ENCODE measurements at regions not wholly inside any gene's neighbourhood (a gene's known extent, or its start where the extent isn't known, plus 50 kb on each side); places are given as distances from the start of the nearest gene placed in this dataset.
A peak's percentile ranks its signal among the peaks of the same experiment; 100 is the strongest.

DNA sequence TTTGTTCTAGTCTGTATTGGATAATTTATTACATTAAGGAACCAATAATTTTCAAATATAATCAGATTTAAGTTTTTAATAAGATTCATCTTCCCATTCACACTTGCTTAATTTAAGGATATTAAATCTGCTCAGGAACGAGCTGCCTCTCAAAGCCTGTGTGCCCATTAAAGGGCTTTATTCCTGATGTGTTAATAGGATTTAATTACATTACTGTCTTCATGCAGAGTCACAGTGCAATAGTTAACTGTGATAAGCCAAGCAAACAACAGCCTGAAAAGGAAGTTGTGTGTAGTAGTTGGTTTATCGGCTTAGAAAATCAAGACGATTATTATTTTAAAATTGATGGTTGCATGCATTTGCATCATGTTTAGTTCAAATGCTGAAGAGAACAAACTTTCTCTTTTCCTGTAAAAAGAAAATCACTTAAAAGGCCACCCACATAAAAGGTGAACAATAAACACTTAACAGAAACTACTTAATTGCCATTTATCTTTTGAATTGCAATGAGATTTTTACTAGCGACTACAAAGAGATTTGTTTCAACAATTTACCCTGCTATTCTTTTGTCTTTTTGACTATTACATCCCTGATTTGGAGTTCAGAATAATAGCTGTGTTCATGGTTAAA, 174.6 kb downstream of the RWDD3 start:
- no peak for TF ChIP-seq POLR2A (IDR thresholded peaks at IDR 0.05)
- TF ChIP-seq, protein P1, sequence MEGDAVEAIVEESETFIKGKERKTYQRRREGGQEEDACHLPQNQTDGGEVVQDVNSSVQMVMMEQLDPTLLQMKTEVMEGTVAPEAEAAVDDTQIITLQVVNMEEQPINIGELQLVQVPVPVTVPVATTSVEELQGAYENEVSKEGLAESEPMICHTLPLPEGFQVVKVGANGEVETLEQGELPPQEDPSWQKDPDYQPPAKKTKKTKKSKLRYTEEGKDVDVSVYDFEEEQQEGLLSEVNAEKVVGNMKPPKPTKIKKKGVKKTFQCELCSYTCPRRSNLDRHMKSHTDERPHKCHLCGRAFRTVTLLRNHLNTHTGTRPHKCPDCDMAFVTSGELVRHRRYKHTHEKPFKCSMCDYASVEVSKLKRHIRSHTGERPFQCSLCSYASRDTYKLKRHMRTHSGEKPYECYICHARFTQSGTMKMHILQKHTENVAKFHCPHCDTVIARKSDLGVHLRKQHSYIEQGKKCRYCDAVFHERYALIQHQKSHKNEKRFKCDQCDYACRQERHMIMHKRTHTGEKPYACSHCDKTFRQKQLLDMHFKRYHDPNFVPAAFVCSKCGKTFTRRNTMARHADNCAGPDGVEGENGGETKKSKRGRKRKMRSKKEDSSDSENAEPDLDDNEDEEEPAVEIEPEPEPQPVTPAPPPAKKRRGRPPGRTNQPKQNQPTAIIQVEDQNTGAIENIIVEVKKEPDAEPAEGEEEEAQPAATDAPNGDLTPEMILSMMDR (IDR thresholded peaks at IDR 0.05): no peak
- DNase-seq: no peak
- Histone ChIP-seq H3K27ac (no peak overlapping the region), H3K27me3 (no peaks in the 10 kb centered on the region), H3K36me3 (replicated peaks in 1 of 2; ENCODE audit: insufficient read depth in 1 of 2, low read depth in 2 of 2) (no peaks in the 10 kb centered on the region), H3K9me3 (no peaks in the 10 kb centered on the region), H3K4me3 (no peak overlapping the region), H3K4me1 (peaks cover 14% of the 10 kb centered on the region)
- ATAC-seq: no peak
- WGBS, 2 donors: 42 to 45% methylated on average over 4 of the region's 4 CpGs
- intact Hi-C loops (cut with DNase I): no loop called here

DNA sequence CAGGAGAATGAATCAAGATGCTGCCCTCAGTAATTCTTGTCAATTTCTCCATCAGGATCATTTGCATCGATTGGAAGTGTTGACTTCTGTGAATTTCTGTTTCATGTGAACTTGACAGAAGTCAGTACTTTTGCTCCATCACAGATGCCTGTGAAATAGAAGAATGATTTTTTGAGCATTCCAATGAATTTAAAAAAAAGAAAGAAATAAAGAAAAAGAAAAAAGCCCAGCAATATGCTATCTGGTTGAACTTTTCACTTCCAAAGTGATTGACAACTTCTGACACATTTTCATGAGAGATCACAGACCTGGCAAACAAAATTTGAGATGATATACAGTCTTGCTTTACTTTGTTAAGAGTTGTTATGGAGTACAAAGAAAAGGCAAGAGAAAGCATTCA, 175.3 kb downstream of the RWDD3 start:
- Histone ChIP-seq H3K36me3 (replicated peaks in 1 of 2; ENCODE audit: insufficient read depth in 1 of 2, low read depth in 2 of 2) (no peaks in the 10 kb centered on the region), H3K27me3 (no peaks in the 10 kb centered on the region), H3K4me3 (no peak overlapping the region), H3K27ac (no peak overlapping the region), H3K9me3 (no peaks in the 10 kb centered on the region), H3K4me1 (peaks cover 14% of the 10 kb centered on the region)
- DNase-seq (no peak), ATAC-seq (no peak)
- TF ChIP-seq, protein P1 (IDR thresholded peaks at IDR 0.05): no peak
- TF ChIP-seq POLR2A (IDR thresholded peaks at IDR 0.05): no peak
- WGBS, 2 donors: 58 to 70% methylated on average over 1 of the region's 1 CpG
- intact Hi-C loops (cut with DNase I): no loop called here

DNA sequence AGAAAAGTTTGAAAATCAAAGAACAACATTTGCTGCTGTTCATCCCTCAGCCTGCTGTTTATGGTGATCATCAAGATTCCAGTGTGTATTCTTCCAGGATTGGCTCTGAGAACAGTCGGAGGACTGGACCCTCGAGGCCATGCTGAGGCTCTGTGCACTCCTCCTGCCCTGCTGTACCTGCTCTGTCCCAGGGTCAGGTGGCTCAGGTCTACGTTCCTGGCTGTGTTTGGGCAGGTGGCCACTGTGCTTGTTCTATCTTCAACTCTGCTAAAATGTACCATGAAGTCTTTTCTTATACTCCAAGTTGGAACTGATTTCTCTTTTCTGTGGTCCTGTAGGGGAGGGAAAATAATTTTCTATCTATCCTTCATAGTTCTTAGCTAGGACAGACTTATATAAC, 175.9 kb downstream of the RWDD3 start:
- ATAC-seq (peak; percentile 55), DNase-seq (peak in 2 of 4 donors; percentile 5 to 48)
- WGBS, 2 donors: 22 to 30% methylated on average over 3 of the region's 3 CpGs
- TF ChIP-seq, protein P1 (IDR thresholded peaks at IDR 0.05): no peak
- no peak for TF ChIP-seq POLR2A (IDR thresholded peaks at IDR 0.05)
- H3K36me3 ChIP-seq (replicated peaks in 1 of 2; ENCODE audit: insufficient read depth in 1 of 2, low read depth in 2 of 2): no peaks in the 10 kb centered on the region
- no peaks in the 10 kb centered on the region for H3K27me3 ChIP-seq
- H3K27ac ChIP-seq: no peak overlapping the region
- no peak overlapping the region for H3K4me3 ChIP-seq
- no peaks in the 10 kb centered on the region for H3K9me3 ChIP-seq
- intact Hi-C loops (cut with DNase I): no loop called here
- H3K4me1 ChIP-seq: peaks cover 14% of the 10 kb centered on the region

DNA sequence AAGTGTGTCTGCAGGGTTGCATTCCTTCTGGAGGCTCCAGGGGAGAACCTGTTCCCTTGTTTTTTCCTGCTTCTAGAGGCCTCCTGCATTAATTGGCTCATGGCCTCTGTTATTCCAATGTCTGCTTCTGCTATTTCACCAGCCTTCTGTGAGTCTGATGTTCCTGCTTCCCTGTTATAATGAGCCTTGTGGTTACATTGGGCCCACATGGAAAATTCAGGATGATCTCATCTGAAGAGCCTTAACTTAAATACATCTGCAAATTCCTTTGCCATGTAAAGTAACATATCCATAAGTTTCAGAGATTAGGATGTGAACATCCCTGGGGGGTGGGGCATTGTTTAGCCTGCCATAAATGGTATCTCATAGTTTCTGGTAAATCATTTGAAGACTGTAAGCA, 181.1 kb downstream of the RWDD3 start:
- Histone ChIP-seq H3K36me3 (replicated peaks in 1 of 2; ENCODE audit: insufficient read depth in 1 of 2, low read depth in 2 of 2) (no peaks in the 10 kb centered on the region), H3K27ac (no peak overlapping the region), H3K4me3 (no peak overlapping the region), H3K27me3 (no peaks in the 10 kb centered on the region), H3K4me1 (peaks cover 7% of the 10 kb centered on the region), H3K9me3 (no peaks in the 10 kb centered on the region)
- TF ChIP-seq POLR2A (IDR thresholded peaks at IDR 0.05): no peak
- TF ChIP-seq, protein P1 (IDR thresholded peaks at IDR 0.05): no peak
- intact Hi-C loops (cut with DNase I): no loop called here
- DNase-seq (no peak), ATAC-seq (no peak)

DNA sequence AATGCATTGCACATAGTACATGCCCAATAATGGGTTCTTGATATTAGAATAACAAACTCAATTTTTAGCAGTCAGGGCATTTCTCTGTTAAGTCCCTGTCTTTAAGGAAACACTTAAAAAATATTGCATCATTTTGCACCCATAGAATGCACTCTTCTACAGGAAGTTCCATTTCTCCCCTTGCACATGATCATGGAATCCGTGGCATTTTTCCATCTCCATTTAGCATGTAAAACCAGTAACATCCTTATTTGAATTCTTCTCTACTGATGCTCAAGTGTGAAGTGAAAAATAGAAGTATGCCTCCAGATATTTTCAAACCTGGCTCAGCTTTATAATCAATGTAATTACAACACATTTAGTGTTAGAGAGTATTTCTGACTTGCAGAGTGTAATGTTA, 192.8 kb downstream of the RWDD3 start:
- no peaks in the 10 kb centered on the region for H3K27me3 ChIP-seq
- H3K27ac ChIP-seq: no peak overlapping the region
- intact Hi-C loops (cut with DNase I): no loop called here
- TF ChIP-seq, protein P1 (IDR thresholded peaks at IDR 0.05): no peak
- no peak for TF ChIP-seq POLR2A (IDR thresholded peaks at IDR 0.05)
- 48 to 56% methylated on average over 1 of the region's 1 CpG for WGBS, 2 donors
- H3K4me3 ChIP-seq: no peak overlapping the region
- DNase-seq (no peak), ATAC-seq (no peak)
- no peaks in the 10 kb centered on the region for H3K9me3 ChIP-seq
- H3K4me1 ChIP-seq: no peaks in the 10 kb centered on the region
- H3K36me3 ChIP-seq (replicated peaks in 1 of 2; ENCODE audit: insufficient read depth in 1 of 2, low read depth in 2 of 2): no peaks in the 10 kb centered on the region
